ENCODE measurements at regions not wholly inside any gene's neighbourhood (a gene's known extent, or its start where the extent isn't known, plus 50 kb on each side); places are given as distances from the start of the nearest gene placed in this dataset.

DNA sequence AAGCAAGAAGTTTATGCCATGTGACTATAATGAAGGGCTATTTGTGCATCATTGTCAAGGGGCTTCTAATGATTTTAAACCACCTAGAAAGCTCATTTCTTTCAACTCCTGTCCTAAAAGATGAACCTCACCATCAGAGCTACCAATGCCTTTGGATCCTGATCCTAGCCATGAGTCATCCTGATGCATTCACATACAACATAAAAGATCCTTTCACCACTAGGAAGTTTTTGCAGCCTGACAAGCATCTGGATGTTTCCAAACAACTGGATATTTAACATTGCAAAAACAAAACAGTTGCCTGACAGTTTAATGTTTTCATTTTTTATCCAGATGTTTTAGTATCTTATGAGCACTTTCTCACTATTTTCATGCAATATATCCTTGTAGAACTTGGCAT, 425.3 kb downstream of the MBD2 start:
- H3K27ac ChIP-seq (ENCODE audit: low read depth, low read length), result no peak overlapping the region
- TF ChIP-seq EZH2phosphoT487 (conservative IDR thresholded peaks at IDR 0.05; ENCODE audit: low read length), result no peak

DNA sequence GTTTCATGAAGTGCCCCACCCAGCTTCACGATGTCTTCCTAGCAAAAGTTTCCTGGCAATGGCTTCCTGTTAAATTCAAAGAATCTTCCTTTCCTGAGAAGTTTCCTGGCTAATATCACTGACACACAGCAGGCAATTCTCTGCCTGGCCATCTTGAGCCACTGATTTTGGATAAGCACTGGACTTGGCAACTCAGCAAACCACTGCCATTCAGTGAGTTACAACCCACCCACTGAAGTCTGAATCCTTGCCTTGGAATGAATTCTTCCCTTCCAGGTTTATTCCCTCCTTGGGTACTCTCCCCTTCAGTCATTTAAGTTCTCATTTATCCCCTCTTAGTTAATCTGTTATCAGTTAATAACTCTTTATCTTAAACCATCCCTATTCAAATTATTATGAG, 426.0 kb downstream of the MBD2 start:
- Histone ChIP-seq H3K79me2 (ENCODE audit: insufficient read depth, low read length) (no peaks in the 10 kb centered on the region), H3K9ac (ENCODE audit: low read length) (no peak overlapping the region), H4K20me1 (ENCODE audit: low read depth, low read length) (no peaks in the 10 kb centered on the region), H3K9me3 (ENCODE audit: insufficient read depth, low read length) (no peaks in the 10 kb centered on the region), H3K27me3 (ENCODE audit: low read length) (no peaks in the 10 kb centered on the region), H3K36me3 (ENCODE audit: low read length) (no peaks in the 10 kb centered on the region), H3K27ac (ENCODE audit: low read depth, low read length) (no peak overlapping the region), H3F3A (ENCODE audit: insufficient read depth) (no peaks in the 10 kb centered on the region), H3K4me3 (ENCODE audit: insufficient read depth, low read length, poor library complexity, severe bottlenecking) (no peak overlapping the region), H3K4me2 (ENCODE audit: low read depth, low read length, poor library complexity, severe bottlenecking) (no peak overlapping the region), H2AFZ (ENCODE audit: low read depth, low read length, severe bottlenecking) (no peak overlapping the region), H3K9me2 (replicated peaks; ENCODE audit: insufficient read depth, low read length) (no peaks in the 10 kb centered on the region)
- TF ChIP-seq, protein P1, sequence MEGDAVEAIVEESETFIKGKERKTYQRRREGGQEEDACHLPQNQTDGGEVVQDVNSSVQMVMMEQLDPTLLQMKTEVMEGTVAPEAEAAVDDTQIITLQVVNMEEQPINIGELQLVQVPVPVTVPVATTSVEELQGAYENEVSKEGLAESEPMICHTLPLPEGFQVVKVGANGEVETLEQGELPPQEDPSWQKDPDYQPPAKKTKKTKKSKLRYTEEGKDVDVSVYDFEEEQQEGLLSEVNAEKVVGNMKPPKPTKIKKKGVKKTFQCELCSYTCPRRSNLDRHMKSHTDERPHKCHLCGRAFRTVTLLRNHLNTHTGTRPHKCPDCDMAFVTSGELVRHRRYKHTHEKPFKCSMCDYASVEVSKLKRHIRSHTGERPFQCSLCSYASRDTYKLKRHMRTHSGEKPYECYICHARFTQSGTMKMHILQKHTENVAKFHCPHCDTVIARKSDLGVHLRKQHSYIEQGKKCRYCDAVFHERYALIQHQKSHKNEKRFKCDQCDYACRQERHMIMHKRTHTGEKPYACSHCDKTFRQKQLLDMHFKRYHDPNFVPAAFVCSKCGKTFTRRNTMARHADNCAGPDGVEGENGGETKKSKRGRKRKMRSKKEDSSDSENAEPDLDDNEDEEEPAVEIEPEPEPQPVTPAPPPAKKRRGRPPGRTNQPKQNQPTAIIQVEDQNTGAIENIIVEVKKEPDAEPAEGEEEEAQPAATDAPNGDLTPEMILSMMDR (IDR thresholded peaks at IDR 0.05; ENCODE audit: insufficient read depth, low read length, poor library complexity, severe bottlenecking), result no peak
- TF ChIP-seq EZH2phosphoT487 (conservative IDR thresholded peaks at IDR 0.05; ENCODE audit: low read length), result no peak

More for the DNA sequence above, 425.3 kb downstream of the MBD2 start:
- no peak overlapping the region for H3K4me3 ChIP-seq (ENCODE audit: insufficient read depth, low read length, poor library complexity, severe bottlenecking)
- H3K9ac ChIP-seq (ENCODE audit: low read length), result no peak overlapping the region
- H3K79me2 ChIP-seq (ENCODE audit: insufficient read depth, low read length), result no peaks in the 10 kb centered on the region
- H4K20me1 ChIP-seq (ENCODE audit: low read depth, low read length), result no peaks in the 10 kb centered on the region
- no peaks in the 10 kb centered on the region for H3F3A ChIP-seq (ENCODE audit: insufficient read depth)
- H3K36me3 ChIP-seq (ENCODE audit: low read length), result no peaks in the 10 kb centered on the region
- H3K27me3 ChIP-seq (ENCODE audit: low read length), result no peaks in the 10 kb centered on the region
- no peak overlapping the region for H2AFZ ChIP-seq (ENCODE audit: low read depth, low read length, severe bottlenecking)
- H3K9me2 ChIP-seq (replicated peaks; ENCODE audit: insufficient read depth, low read length), result no peaks in the 10 kb centered on the region
- H3K9me3 ChIP-seq (ENCODE audit: insufficient read depth, low read length), result no peaks in the 10 kb centered on the region
- H3K4me2 ChIP-seq (ENCODE audit: low read depth, low read length, poor library complexity, severe bottlenecking), result no peak overlapping the region

DNA sequence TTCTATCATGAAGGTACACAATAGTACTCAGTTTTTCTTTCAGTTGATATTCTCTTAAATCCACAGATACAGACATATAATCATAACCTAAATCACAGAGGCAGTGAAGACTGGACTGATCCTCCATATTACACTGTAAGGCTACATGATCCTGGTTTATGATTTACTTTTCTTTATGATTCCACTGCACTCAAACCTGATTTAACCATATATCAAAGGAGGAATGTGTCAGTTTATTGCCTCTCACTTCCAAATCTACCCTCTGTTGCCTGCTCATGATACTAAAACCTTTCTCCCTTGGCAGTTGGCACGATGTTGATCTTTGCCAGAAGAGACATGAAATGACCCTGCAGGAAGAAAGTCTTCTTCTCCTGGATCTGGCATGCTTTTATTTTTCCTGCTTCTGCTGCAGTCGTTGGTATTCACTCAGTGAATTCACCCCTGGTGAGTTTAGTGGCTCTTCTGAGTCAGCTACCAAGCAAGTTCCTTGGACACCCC, 426.4 kb downstream of the MBD2 start:
- H3K4me2 ChIP-seq (ENCODE audit: low read depth, low read length, poor library complexity, severe bottlenecking), result no peak overlapping the region

DNA sequence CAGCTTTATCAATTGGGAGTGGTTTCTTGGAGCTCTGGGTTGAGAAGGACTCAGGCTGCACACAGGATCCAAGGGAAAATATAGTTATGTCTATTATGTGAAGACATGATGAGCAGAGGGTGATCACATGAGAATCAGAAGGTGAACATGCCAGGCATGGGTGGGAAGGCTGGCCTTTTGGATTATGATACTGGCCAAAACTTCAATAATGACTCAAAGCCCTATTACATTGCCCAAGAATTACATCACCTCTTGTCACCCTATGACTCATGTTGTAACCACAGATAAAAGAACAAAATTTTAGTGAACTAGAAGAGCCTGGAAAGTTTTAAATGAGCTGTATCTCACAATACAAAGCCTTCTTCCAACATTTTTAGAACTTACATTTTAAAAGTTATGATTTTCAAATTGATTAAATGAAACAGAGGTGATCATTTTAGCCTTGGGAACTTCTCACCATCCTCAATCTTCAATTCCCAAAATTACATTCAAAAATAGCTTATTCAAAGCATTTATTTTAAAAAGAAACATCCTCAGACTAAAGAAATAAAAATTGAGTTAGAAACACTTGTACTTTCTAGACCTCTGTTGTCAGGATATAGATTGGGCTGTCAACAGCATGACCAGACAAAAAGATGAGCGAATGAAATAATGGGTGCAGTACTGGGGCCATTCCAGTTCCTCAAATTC, 428.3 kb downstream of the MBD2 start:
- Histone ChIP-seq H3K9me2 (replicated peaks; ENCODE audit: insufficient read depth, low read length) (no peaks in the 10 kb centered on the region), H4K20me1 (ENCODE audit: low read depth, low read length) (no peaks in the 10 kb centered on the region), H3K27me3 (ENCODE audit: low read length) (no peaks in the 10 kb centered on the region), H3K27ac (ENCODE audit: low read depth, low read length) (no peak overlapping the region), H3K9me3 (ENCODE audit: insufficient read depth, low read length) (no peaks in the 10 kb centered on the region), H2AFZ (ENCODE audit: low read depth, low read length, severe bottlenecking) (no peak overlapping the region), H3K36me3 (ENCODE audit: low read length) (no peaks in the 10 kb centered on the region), H3F3A (ENCODE audit: insufficient read depth) (no peaks in the 10 kb centered on the region), H3K4me2 (ENCODE audit: low read depth, low read length, poor library complexity, severe bottlenecking) (no peak overlapping the region), H3K4me3 (ENCODE audit: insufficient read depth, low read length, poor library complexity, severe bottlenecking) (no peak overlapping the region), H3K9ac (ENCODE audit: low read length) (no peak overlapping the region), H3K79me2 (ENCODE audit: insufficient read depth, low read length) (no peaks in the 10 kb centered on the region)
- TF ChIP-seq EZH2phosphoT487 (conservative IDR thresholded peaks at IDR 0.05; ENCODE audit: low read length), result no peak
- TF ChIP-seq, protein P1 (IDR thresholded peaks at IDR 0.05; ENCODE audit: insufficient read depth, low read length, poor library complexity, severe bottlenecking), result no peak

More for the DNA sequence above, 426.4 kb downstream of the MBD2 start:
- Histone ChIP-seq H3K4me3 (ENCODE audit: insufficient read depth, low read length, poor library complexity, severe bottlenecking) (no peak overlapping the region), H3K9me2 (replicated peaks; ENCODE audit: insufficient read depth, low read length) (no peaks in the 10 kb centered on the region), H2AFZ (ENCODE audit: low read depth, low read length, severe bottlenecking) (no peak overlapping the region), H3K27me3 (ENCODE audit: low read length) (no peaks in the 10 kb centered on the region), H3K27ac (ENCODE audit: low read depth, low read length) (no peak overlapping the region), H3K36me3 (ENCODE audit: low read length) (no peaks in the 10 kb centered on the region), H3F3A (ENCODE audit: insufficient read depth) (no peaks in the 10 kb centered on the region), H3K9me3 (ENCODE audit: insufficient read depth, low read length) (no peaks in the 10 kb centered on the region), H3K9ac (ENCODE audit: low read length) (no peak overlapping the region), H3K79me2 (ENCODE audit: insufficient read depth, low read length) (no peaks in the 10 kb centered on the region), H4K20me1 (ENCODE audit: low read depth, low read length) (no peaks in the 10 kb centered on the region)
- TF ChIP-seq EZH2phosphoT487 (conservative IDR thresholded peaks at IDR 0.05; ENCODE audit: low read length), result no peak
- TF ChIP-seq, protein P1 (IDR thresholded peaks at IDR 0.05; ENCODE audit: insufficient read depth, low read length, poor library complexity, severe bottlenecking), result no peak

Measured in SU-DHL-6 (cell line).